HL-60 (cell line): ENCODE measurements at regions not wholly inside any gene's neighbourhood (a gene's known extent, or its start where the extent isn't known, plus 50 kb on each side); places are given as distances from the start of the nearest gene placed in this dataset.

ENCODE experiments used
- DNase-seq, 2 experiments: peaks; one replicate each; pipeline ENCODE4 v3.0.0-alpha.2; 2010 to 2020; ENCODE audit warnings: low read depth in 1 of 2, low spot score in 1 of 2
- H3K27ac ChIP-seq: fragments of 250-450 bp; sonication (Bioruptor Pico); replicated peaks from 2 replicates; pipeline ENCODE4 v1.5.1; 2020; ENCODE audit warnings: mild to moderate bottlenecking, moderate library complexity
- H3K27me3 ChIP-seq: fragments of 250-450 bp; sonication (Bioruptor Pico); 2 replicates; pipeline ENCODE4 v1.5.1; 2021; ENCODE audit warnings: mild to moderate bottlenecking, moderate library complexity; ENCODE audit not compliant: insufficient read depth, poor library complexity, severe bottlenecking
- H3K4me3 ChIP-seq: replicated peaks from 2 replicates; pipeline ENCODE4 v1.5.1; 2011; ENCODE audit warnings: mild to moderate bottlenecking, control low read depth, low read length; ENCODE audit not compliant: insufficient read depth
- CTCF ChIP-seq: IDR thresholded peaks from one replicate; pipeline ENCODE4 v1.5.1; 2011; ENCODE audit warnings: low read length, control low read depth, inconsistent platforms; ENCODE audit not compliant: insufficient read depth
- GABPA ChIP-seq: IDR thresholded peaks from 2 replicates; pipeline ENCODE4 v1.6.1; 2012; ENCODE audit warnings: low read depth
- POLR2AphosphoS5 ChIP-seq: IDR thresholded peaks from 2 replicates; pipeline ENCODE4 v1.6.1; 2012; ENCODE audit warnings: low read depth
- SPI1 ChIP-seq: IDR thresholded peaks from 2 replicates; pipeline ENCODE4 v1.6.1; 2012; ENCODE audit warnings: low read depth, mild to moderate bottlenecking, borderline replicate concordance
- TF ChIP-seq, protein P1 (sequence below): IDR thresholded peaks from 2 replicates; pipeline ENCODE4 v1.6.1; 2012; ENCODE audit warnings: low read depth; ENCODE audit not compliant: insufficient replicate concordance

GRCh38 chr9:30035761-30036160, 2348.7 kb upstream of the ACO1 start:
- TF ChIP-seq GABPA (no peak), CTCF (no peak), SPI1 (no peak), POLR2AphosphoS5 (no peak)
- TF ChIP-seq, protein P1, sequence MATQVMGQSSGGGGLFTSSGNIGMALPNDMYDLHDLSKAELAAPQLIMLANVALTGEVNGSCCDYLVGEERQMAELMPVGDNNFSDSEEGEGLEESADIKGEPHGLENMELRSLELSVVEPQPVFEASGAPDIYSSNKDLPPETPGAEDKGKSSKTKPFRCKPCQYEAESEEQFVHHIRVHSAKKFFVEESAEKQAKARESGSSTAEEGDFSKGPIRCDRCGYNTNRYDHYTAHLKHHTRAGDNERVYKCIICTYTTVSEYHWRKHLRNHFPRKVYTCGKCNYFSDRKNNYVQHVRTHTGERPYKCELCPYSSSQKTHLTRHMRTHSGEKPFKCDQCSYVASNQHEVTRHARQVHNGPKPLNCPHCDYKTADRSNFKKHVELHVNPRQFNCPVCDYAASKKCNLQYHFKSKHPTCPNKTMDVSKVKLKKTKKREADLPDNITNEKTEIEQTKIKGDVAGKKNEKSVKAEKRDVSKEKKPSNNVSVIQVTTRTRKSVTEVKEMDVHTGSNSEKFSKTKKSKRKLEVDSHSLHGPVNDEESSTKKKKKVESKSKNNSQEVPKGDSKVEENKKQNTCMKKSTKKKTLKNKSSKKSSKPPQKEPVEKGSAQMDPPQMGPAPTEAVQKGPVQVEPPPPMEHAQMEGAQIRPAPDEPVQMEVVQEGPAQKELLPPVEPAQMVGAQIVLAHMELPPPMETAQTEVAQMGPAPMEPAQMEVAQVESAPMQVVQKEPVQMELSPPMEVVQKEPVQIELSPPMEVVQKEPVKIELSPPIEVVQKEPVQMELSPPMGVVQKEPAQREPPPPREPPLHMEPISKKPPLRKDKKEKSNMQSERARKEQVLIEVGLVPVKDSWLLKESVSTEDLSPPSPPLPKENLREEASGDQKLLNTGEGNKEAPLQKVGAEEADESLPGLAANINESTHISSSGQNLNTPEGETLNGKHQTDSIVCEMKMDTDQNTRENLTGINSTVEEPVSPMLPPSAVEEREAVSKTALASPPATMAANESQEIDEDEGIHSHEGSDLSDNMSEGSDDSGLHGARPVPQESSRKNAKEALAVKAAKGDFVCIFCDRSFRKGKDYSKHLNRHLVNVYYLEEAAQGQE = no peak
- no peak overlapping the region for H3K27ac ChIP-seq
- no peaks in the 10 kb centered on the region for H3K27me3 ChIP-seq
- no peak overlapping the region for H3K4me3 ChIP-seq
- no peak for DNase-seq

DNA sequence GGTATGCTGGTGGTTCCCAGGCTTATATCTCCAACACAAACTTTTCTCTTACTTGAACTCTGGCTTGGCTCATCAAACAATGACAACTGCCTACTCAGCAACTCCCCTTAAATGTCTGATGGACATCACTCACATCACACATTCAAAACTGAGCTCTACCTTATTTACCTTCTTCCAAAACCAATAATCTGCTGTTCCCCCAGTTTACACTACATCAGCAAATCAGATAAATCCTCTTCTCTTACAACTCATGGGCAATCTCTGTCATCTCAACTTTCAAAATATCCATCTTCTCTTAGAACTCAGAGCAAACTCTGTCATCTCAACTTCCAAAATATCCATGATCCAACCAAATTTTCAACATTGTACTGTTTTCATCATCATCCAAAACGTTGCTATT, 2347.9 kb upstream of the ACO1 start:
- no peaks in the 10 kb centered on the region for H3K27me3 ChIP-seq
- no peak for TF ChIP-seq CTCF
- TF ChIP-seq, protein P1 = no peak
- no peak for TF ChIP-seq GABPA
- no peak for TF ChIP-seq POLR2AphosphoS5
- no peak for TF ChIP-seq SPI1
- no peak for DNase-seq
- H3K27ac ChIP-seq = no peak overlapping the region
- H3K4me3 ChIP-seq = no peak overlapping the region

DNA sequence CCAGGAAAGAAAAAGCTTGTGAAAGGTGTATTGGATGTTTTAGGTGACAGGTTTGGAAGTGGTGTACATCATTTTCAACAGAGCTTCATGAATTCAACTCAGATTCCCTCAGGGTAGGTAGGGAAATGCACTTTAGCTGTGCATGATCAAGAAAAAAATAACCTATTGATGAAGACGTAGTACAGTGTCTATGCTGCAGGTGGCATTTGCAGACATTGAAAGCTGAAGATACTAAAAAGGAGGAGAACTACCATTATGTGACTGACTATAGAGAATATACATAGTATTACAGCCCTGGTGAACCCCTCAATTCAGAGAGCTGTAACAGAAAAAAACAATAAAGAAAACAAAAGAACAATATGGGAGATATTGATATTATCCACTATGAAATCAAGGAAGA, 2344.7 kb upstream of the ACO1 start:
- no peak overlapping the region for H3K27ac ChIP-seq
- TF ChIP-seq SPI1 (no peak), CTCF (no peak), GABPA (no peak), POLR2AphosphoS5 (no peak)
- TF ChIP-seq, protein P1 = no peak
- DNase-seq = no peak

More for the DNA sequence above, 2344.7 kb upstream of the ACO1 start:
- Histone ChIP-seq H3K4me3 (no peak overlapping the region), H3K27me3 (no peaks in the 10 kb centered on the region)
